ENCODE measurements at regions not wholly inside any gene's neighbourhood (a gene's known extent, or its start where the extent isn't known, plus 50 kb on each side); places are given as distances from the start of the nearest gene placed in this dataset.

DNA sequence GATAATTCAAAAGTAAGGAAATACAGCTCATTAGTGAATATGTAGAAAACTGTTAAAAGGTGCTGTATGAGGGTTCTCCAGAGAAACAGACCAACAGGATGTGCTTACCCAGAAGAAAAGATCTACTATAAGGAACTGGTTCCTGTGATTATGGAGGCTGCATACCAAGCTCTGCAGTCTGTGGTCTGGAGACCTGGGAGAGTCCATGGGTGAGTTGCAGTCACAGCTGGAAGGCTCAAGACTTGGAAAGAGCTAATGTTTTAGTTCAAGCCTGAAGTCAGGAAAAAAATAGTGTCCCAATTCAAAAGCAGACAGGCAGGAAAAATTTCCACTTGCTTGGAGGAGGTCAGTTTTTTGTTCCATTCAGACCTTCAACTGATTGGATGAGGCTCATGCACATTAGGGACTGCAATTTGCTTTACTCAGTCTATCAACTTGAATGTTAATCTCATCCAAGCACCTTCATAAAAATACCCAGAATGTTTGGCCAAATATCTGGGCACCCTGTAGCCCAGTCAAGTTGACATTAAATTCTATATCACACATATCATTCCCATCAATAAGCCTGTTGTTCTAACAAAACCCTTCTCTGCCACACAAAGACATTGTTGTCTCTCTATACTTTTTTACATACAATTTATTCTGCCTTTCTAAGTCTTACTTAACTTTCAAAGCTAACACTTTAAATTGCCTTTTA is 197.9 kb upstream of the KLF6 start:
- H3K9me3 ChIP-seq (ENCODE audit: control insufficient read depth, low read length, poor library complexity, severe bottlenecking), result no peaks in the 10 kb centered on the region
- ATAC-seq, result no peak
- Mint-ChIP-seq H3K4me1 (peaks cover 31% of the 10 kb centered on the region), H3K4me3 (no peak overlapping the region), H3K36me3 (ENCODE audit: low read depth) (no peaks in the 10 kb centered on the region), H3K27me3 (no peaks in the 10 kb centered on the region), H3K27ac (no peak overlapping the region)
- DNase-seq, result no peak

DNA sequence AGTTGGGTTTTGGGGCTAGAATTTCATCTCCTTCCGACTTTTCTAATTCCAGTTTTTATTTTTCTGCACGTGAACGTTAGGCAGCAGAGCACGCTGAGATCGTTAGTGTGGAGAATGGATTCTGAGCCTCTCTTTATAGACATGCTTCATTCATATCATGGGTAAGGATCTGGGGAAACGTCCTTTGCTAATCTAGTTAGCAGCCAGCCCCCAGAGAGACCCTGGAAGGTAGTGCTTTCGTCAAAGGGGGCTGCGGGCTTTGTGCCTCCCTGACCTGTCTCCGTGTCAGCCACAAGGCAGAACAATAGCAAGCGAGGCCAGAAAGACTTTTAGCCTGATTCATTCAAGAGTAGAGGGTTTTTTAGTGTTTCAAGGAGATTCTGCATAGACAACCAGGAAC is 196.3 kb upstream of the KLF6 start:
- DNase-seq (no peak), ATAC-seq (no peak)
- Mint-ChIP-seq H3K4me1 (peaks cover 27% of the 10 kb centered on the region), H3K27me3 (no peaks in the 10 kb centered on the region), H3K4me3 (peak overlapping the region; percentile 7), H3K36me3 (ENCODE audit: low read depth) (no peaks in the 10 kb centered on the region), H3K27ac (no peak overlapping the region)
- H3K9me3 ChIP-seq (ENCODE audit: control insufficient read depth, low read length, poor library complexity, severe bottlenecking), result no peaks in the 10 kb centered on the region

DNA sequence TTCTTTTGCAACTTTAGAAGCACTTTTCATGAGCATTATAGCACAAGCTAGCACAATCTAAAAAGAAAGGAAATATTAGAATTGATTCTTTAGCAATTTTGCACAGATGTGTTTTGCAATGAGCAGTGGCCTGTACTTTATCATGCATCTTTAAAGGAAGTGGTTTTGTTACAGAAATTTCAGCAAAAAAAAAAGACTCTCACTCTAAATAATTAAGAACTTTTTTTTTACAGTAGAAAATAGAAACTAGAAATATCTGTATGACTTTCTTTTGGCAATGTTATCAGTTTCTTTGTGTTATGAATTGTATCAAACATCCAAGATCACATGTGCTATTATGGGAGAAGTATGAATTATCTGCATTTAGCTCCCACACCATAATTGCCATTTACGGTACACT is 195.7 kb upstream of the KLF6 start:
- peaks cover 27% of the 10 kb centered on the region for H3K4me1 Mint-ChIP-seq
- peak overlapping the region; percentile 3 for H3K4me3 Mint-ChIP-seq
- DNase-seq (no peak), ATAC-seq (peak; percentile 56)
- no peaks in the 10 kb centered on the region for H3K9me3 ChIP-seq (ENCODE audit: control insufficient read depth, low read length, poor library complexity, severe bottlenecking)
- H3K36me3 Mint-ChIP-seq (ENCODE audit: low read depth), result no peaks in the 10 kb centered on the region
- no peaks in the 10 kb centered on the region for H3K27me3 Mint-ChIP-seq
- no peak overlapping the region for H3K27ac Mint-ChIP-seq

DNA sequence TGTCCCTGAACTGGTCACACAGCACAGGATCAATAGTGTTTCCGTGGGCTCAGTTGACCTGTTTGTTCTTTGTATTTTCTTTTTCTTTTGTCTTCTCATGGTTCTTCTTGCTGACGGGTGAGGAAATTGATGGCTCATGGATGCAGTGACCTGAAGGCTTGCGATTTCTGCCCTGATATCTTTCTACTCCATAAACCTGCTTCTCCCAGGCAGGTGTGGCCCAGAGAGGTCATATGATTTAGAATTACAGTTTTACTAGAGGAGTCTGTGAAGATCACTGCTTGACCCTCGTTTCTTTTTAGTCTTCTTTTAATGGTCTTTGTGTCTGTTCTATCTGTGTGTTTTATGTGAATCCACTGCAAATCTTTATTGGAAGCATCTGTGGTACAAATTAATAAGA is 195.1 kb upstream of the KLF6 start:
- Mint-ChIP-seq H3K4me1 (peaks cover 27% of the 10 kb centered on the region), H3K27ac (no peak overlapping the region), H3K4me3 (peak overlapping the region; percentile 3), H3K27me3 (no peaks in the 10 kb centered on the region), H3K36me3 (ENCODE audit: low read depth) (no peaks in the 10 kb centered on the region)
- no peaks in the 10 kb centered on the region for H3K9me3 ChIP-seq (ENCODE audit: control insufficient read depth, low read length, poor library complexity, severe bottlenecking)
- DNase-seq (no peak), ATAC-seq (no peak)

DNA sequence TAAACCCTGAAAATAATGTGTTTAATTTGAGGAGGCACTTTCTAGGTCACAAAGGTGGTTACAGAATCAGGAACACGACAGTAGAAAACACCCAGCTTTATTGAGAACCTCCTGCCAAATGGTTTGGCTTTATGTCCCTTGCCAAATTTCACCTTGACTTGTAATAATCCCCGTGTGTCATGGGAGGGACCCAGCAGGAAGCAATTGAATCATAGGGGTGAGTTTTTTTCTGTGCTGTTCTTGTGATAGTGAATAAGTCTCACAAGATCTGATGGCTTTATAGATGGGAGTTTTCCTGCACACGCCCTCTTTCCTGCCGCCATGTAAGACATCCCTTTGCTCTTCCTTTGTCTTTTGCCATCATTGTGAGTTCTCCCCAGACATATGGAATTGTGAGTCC is 193.8 kb upstream of the KLF6 start:
- H3K9me3 ChIP-seq (ENCODE audit: control insufficient read depth, low read length, poor library complexity, severe bottlenecking), result no peaks in the 10 kb centered on the region
- peak; percentile 70 for ATAC-seq
- Mint-ChIP-seq H3K27ac (no peak overlapping the region), H3K4me1 (peaks cover 26% of the 10 kb centered on the region), H3K27me3 (no peaks in the 10 kb centered on the region), H3K4me3 (peak overlapping the region; percentile 2), H3K36me3 (ENCODE audit: low read depth) (no peaks in the 10 kb centered on the region)
- no peak for DNase-seq

DNA sequence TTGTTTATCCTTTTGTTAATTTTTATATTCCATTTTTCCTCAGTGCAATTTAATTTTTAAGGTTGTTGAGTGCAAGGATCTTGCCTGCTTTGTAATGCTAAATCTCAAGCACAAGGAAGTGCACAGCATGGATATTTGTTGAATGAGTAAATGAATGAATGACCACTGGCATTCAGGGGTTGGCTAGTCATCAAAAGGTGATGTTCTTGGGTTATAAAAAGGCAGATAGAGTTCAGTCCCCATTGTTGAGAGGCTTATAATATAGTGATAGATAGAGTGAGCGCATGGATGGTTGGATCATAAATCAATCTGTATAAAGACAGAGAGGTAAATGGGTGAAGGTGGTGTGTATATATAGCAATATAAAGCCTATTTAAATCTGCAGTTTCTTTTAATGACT is 193.2 kb upstream of the KLF6 start:
- Mint-ChIP-seq H3K4me3 (no peak overlapping the region), H3K27ac (no peak overlapping the region), H3K36me3 (ENCODE audit: low read depth) (no peaks in the 10 kb centered on the region), H3K4me1 (peaks cover 26% of the 10 kb centered on the region), H3K27me3 (no peaks in the 10 kb centered on the region)
- no peak for ATAC-seq
- no peak for DNase-seq
- H3K9me3 ChIP-seq (ENCODE audit: control insufficient read depth, low read length, poor library complexity, severe bottlenecking), result no peaks in the 10 kb centered on the region

DNA sequence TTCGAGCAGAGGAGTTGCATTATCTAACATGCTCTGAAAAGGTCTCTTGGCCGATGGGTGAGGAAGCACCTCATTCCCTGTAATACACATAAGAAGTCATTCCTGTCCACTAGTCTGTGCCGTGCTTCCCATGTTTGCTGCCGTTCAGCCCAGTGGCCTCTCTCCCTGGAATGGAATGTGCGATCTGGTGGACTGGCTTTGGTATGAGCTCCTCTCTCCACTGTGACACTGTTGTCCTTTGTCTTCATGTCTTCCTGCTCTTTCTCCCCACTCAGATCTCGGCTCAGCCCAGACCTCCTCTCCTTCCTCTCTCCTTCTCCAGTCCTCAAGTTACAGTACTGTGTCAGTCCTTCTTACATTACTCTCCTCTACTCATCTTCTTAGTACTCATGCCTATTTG is 192.8 kb upstream of the KLF6 start:
- H3K36me3 Mint-ChIP-seq (ENCODE audit: low read depth), result no peaks in the 10 kb centered on the region
- ATAC-seq (no peak), DNase-seq (no peak)
- no peaks in the 10 kb centered on the region for H3K27me3 Mint-ChIP-seq
- no peak overlapping the region for H3K27ac Mint-ChIP-seq
- H3K9me3 ChIP-seq (ENCODE audit: control insufficient read depth, low read length, poor library complexity, severe bottlenecking), result no peaks in the 10 kb centered on the region
- no peak overlapping the region for H3K4me3 Mint-ChIP-seq
- peaks cover 28% of the 10 kb centered on the region for H3K4me1 Mint-ChIP-seq

DNA sequence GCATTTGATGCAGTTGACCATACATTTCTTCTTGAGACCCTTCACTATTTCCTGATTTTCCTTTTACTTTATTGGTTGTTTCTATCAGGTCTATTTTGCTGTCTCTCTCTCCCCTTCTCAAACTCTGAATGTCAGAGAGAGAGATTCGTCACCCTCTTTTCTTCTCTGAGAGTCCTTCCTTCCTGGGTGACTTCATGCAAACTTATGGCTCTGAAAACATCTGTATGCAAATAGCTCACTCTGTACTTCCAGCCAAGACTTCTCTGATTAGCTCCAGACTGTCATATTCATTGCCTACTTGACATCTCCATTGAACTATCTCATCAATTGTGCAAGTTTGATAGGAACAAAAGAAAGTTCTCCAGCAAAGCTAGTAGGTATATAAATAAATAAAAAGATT is 191.7 kb upstream of the KLF6 start:
- peaks cover 28% of the 10 kb centered on the region for H3K4me1 Mint-ChIP-seq
- no peak for DNase-seq
- ATAC-seq, result peak; percentile 23
- no peaks in the 10 kb centered on the region for H3K27me3 Mint-ChIP-seq
- H3K9me3 ChIP-seq (ENCODE audit: control insufficient read depth, low read length, poor library complexity, severe bottlenecking), result no peaks in the 10 kb centered on the region
- no peak overlapping the region for H3K27ac Mint-ChIP-seq
- no peak overlapping the region for H3K4me3 Mint-ChIP-seq
- H3K36me3 Mint-ChIP-seq (ENCODE audit: low read depth), result no peaks in the 10 kb centered on the region

DNA sequence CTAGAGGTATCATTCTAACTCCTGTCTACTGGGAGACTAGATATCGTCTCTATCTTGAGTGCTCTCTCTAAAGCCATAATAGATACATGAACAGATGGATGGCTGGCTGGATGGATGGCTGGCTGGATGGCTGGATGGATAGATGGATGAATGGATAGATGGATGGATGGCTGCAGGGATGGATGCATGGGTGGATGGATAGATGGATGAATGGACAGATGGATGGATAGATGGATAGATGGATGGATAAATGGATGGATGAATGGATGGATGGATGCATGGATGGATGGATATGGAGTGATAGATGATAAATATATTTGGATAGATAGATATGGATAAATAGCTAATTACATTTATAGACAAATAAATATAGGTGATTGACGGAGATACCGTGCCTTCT is 191.2 kb upstream of the KLF6 start:
- ATAC-seq, result no peak
- no peaks in the 10 kb centered on the region for H3K36me3 Mint-ChIP-seq (ENCODE audit: low read depth)
- H3K4me3 Mint-ChIP-seq, result no peak overlapping the region
- H3K9me3 ChIP-seq (ENCODE audit: control insufficient read depth, low read length, poor library complexity, severe bottlenecking), result no peaks in the 10 kb centered on the region
- no peak for DNase-seq
- H3K27ac Mint-ChIP-seq, result no peak overlapping the region
- H3K4me1 Mint-ChIP-seq, result peaks cover 30% of the 10 kb centered on the region
- no peaks in the 10 kb centered on the region for H3K27me3 Mint-ChIP-seq

DNA sequence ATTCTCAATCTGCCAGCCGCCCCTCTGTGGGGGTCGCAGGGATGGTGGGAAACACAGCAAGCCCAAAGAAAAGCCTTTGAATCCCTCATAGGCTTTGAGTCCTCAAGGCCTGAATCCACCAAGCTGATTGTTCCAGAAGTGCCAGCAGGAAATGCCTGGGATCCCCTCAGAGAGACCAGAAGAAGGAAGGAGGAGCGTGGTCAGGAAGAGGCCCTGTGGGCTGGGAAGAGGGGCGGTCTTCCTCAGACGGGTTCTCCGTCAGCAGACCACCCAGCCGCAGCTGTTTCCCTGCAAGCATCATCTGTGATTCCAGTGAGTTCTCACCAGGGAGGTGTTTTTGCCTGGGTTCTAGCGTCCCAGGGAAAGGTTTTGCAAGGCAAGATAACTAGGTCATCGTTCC is 190.0 kb upstream of the KLF6 start:
- ATAC-seq, result no peak
- Mint-ChIP-seq H3K4me1 (peaks cover 36% of the 10 kb centered on the region), H3K4me3 (no peak overlapping the region), H3K36me3 (ENCODE audit: low read depth) (no peaks in the 10 kb centered on the region), H3K27ac (peak overlapping the region; percentile 1), H3K27me3 (no peaks in the 10 kb centered on the region)
- no peak for DNase-seq
- H3K9me3 ChIP-seq (ENCODE audit: control insufficient read depth, low read length, poor library complexity, severe bottlenecking), result no peaks in the 10 kb centered on the region

DNA sequence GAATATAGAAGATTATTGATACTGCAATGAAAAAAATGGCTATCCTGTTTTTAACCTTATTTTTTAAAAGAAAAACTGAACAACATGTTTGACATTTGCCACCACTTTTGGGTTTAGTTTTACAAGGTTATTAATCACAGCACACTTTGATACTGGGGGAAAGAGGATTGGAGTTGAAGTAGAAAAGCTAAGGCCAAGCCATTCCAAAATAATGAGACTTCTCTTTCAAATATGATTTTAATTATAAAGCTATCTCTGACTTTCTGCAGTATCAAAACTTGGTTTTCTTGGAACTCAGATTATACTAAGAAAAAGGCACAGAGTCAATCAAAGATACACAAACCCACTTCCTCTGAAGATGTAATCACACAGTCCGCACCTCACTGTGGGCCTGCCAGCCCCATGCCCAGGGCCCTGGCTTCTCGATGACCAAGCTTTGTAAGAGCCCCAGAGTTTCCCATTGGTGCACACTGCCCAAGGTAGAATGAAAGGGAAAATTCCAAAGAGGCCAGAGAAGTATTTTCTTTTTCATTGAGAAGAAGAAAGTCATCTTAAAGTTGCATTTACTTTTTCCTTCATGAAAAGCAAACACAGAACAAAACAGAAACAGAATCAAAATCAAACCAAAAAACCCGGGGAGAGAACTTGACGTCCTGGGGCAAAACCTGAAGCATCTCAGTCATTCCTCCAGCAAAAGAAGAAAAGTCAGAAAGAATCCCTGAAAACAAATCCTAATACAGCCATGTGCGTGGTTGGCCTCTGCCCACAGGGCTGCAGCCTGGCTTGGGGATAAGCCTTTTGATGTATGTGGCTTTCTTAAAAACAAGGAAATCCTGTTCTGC is 187.7 kb upstream of the KLF6 start:
- peak overlapping the region; percentile 97 for H3K27ac Mint-ChIP-seq
- DNase-seq, result no peak
- no peaks in the 10 kb centered on the region for H3K9me3 ChIP-seq (ENCODE audit: control insufficient read depth, low read length, poor library complexity, severe bottlenecking)
- H3K4me1 Mint-ChIP-seq, result peaks cover 31% of the 10 kb centered on the region
- peak; percentile 84 for ATAC-seq
- no peaks in the 10 kb centered on the region for H3K36me3 Mint-ChIP-seq (ENCODE audit: low read depth)
- H3K27me3 Mint-ChIP-seq, result no peaks in the 10 kb centered on the region
- peak overlapping the region; percentile 81 for H3K4me3 Mint-ChIP-seq

DNA sequence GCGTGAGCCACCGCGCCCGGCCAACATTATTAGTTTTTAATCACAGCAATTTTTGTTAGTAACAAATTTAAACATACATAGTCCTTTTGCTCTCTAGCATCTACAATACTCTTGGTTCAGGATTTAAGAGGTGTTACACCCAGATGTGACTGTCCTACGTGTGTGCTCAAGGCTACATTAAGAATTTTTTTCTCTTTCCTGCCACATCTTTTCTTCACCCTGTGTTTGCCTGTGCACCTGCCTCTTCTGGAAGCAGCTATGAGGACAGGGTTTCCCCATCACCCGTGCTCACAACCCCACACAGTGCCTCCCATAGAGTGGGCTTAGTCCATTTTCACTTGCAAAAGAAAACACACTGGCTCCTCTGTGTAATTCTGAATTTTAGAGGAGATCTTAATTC is 186.7 kb upstream of the KLF6 start:
- H3K27me3 Mint-ChIP-seq, result no peaks in the 10 kb centered on the region
- H3K4me3 Mint-ChIP-seq, result no peak overlapping the region
- peaks cover 31% of the 10 kb centered on the region for H3K4me1 Mint-ChIP-seq
- H3K9me3 ChIP-seq (ENCODE audit: control insufficient read depth, low read length, poor library complexity, severe bottlenecking), result no peaks in the 10 kb centered on the region
- DNase-seq (no peak), ATAC-seq (peak; percentile 65)
- H3K36me3 Mint-ChIP-seq (ENCODE audit: low read depth), result no peaks in the 10 kb centered on the region
- H3K27ac Mint-ChIP-seq, result peak overlapping the region; percentile 97

DNA sequence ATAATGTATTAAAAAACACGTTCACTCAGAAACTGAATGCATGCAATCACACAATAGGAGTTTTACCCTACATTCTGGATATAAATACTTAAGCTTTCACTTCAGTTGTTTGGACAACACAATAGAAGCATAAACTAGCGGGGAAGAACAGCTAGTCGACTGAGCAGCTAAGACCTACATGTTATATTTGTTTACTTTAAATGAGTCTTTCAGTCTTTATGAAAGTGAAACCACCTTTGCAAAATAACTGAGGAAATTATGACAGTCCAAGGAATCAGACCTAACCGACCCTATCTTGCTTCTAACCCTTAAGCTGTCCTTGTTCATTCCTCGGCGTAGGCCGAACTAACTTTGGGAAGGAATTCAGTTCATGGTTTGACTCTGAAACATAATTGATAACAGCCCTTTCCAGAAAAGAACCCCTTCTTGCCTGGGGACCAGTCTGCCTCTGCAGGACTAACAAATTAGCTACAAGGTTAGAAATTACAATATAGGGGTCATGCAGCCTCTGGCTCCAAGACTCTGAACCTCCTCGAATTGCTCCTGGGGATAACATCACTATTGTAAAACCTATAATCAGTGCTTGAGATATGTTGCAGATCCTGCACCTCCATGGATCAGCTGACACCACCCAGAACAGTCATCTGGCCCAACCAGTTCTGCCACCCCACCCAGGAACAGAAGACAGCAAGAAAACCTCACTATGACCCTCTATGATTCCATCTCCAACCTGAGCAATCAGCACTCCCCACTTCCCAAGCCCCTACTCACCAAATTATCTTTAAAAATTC is 185.1 kb upstream of the KLF6 start:
- H3K27ac Mint-ChIP-seq, result peak overlapping the region; percentile 97
- no peaks in the 10 kb centered on the region for H3K27me3 Mint-ChIP-seq
- H3K4me3 Mint-ChIP-seq, result peak overlapping the region; percentile 80
- no peaks in the 10 kb centered on the region for H3K9me3 ChIP-seq (ENCODE audit: control insufficient read depth, low read length, poor library complexity, severe bottlenecking)
- DNase-seq (no peak), ATAC-seq (peak; percentile 20)
- no peaks in the 10 kb centered on the region for H3K36me3 Mint-ChIP-seq (ENCODE audit: low read depth)
- peaks cover 31% of the 10 kb centered on the region for H3K4me1 Mint-ChIP-seq
